GM18498 (cell line): ENCODE measurements at regions not wholly inside any gene's neighbourhood (a gene's known extent, or its start where the extent isn't known, plus 50 kb on each side); places are given as distances from the start of the nearest gene placed in this dataset.

Experiments
- ATAC-seq: cut with Tn5 transposase; IDR thresholded peaks from one replicate; pipeline ENCODE4 v1.9.1; 2021; ENCODE audit warnings: mild to moderate bottlenecking, moderate library complexity; ENCODE audit not compliant: unreplicated experiment

DNA sequence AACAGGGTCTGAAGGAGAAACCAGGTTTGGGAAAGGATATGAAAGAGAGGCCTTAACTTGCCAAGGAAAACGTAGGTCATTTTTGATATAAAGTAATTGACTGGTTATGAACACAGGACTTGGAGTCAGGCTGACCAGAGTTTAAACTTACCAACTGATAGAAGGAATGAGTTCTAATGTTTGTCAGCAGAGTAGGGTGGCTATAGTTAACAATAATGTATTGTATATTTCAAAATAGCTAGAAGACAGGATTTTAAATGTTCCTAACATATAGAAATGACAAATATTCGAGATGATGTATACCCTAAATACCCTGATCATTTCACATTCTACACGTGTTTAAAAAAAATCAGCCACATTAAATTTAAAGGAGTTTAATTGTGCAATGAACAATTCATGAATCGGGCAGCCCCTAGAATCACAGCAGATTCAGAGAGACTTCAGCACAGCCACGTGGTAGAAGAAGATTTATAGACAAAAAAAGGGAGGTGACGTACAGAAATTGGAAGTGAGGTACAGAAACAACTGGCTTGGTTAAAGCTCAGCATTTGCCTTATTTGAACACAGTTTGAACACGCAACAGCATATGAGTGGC, 52.5 kb upstream of the PLEKHG7 start:
- no peak for ATAC-seq

- ATAC-seq, result peak; percentile 91
Measured at GRCh38 chr12:92649511-92650227, 53.1 kb upstream of the PLEKHG7 start.

GRCh38 chr12:92648242-92649031, 54.4 kb upstream of the PLEKHG7 start:
- no peak for ATAC-seq

GRCh38 chr12:92641291-92641690, 61.5 kb upstream of the PLEKHG7 start:
- no peak for ATAC-seq

GRCh38 chr12:92640691-92641090, 62.1 kb upstream of the PLEKHG7 start:
- no peak for ATAC-seq

DNA sequence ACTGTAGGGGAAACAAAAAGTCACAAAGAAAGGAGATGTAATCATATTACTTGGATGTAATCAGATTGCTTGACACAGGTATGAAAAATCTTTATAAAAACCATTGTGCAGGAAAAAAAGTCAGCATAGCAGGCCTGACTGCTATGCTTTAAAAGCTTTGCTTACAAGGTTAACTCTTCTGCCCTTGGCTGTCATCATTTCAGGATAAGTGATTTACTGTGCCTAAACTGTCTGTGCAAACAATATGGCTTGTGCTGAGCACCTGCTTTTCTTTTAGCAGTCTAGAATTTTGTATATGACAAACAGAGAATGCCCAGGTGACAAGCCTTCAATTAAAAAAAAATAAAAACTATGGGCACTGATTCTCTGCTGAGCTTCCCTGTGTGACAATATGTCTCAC, 63.8 kb upstream of the PLEKHG7 start:
- no peak for ATAC-seq

- no peak for ATAC-seq
Measured at GRCh38 chr12:92634730-92635129, 68.1 kb upstream of the PLEKHG7 start.

DNA sequence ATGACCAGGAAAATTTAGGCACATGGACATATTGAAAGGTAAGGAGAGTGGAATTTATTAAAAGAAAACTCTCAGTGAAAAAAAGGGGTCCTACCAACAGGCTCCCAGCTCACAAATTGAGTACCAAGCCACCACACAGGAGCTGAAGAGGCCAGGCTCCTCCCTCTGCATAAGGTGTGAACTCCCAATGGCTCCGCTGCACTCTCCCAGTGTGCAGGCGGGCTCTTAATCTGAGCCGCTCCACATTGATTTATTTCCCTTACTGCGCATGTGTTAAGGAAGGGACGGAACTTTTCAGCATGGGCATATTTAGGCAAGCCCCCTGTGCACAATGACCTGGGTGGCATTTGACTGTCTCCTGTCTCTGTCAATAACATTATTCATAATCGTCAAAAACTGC, 68.6 kb upstream of the PLEKHG7 start:
- ATAC-seq, result no peak

GRCh38 chr12:92630968-92631367, 71.8 kb upstream of the PLEKHG7 start:
- no peak for ATAC-seq

DNA sequence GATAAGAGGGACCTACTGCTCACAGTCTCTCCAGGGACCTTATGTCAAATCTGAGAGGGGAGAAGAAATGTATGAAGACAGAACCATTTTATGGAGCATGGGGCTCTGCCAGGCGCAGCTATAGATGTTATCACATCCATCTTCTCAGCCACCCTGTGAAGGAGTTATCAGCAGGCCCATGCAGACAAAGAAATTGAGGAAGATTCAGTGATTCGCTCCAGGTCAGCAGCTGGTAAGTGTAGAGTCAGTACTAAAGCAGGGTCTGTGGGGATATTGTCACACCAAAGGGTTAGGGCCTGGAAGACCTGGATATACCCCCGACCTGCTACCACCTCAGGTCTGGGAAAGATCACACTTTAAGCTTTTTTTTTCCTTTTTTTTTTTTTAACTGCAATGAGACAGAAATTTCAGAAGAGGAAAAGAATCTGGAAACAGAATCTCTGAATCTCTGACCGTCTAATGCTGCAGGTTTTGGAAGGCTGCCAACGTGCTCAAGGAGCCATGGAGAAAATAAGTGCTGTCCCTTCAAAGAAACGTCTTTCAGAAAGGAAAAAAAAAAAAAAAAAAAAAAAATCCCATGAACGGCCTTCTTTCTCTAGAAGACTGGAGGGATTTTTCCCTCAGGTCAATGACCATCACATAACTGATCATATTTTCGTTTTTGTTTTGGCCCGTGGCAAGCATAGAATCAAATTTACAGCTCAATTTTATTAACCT, 73.3 kb upstream of the PLEKHG7 start:
- no peak for ATAC-seq

- ATAC-seq, result no peak
Measured at GRCh38 chr12:92628476-92628875, 74.3 kb upstream of the PLEKHG7 start.

DNA sequence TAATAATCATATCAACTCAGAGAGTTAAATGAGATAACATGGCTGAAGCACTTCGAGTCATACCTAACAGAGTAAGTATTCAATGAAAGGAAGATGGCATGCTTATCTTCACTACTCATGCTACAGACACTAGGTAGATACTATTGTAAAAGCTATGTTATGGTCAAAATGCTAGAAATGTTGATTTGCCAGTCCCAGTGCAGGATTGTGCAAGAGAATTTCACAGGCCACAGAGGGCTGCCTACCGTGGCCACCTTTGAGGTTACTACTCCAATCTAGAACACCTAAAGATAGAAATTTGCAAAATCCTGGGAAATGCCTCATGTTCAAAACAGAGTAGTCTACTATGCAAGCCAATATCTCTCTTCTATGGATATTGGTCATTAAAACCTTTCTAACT, 75.3 kb upstream of the PLEKHG7 start:
- no peak for ATAC-seq

DNA sequence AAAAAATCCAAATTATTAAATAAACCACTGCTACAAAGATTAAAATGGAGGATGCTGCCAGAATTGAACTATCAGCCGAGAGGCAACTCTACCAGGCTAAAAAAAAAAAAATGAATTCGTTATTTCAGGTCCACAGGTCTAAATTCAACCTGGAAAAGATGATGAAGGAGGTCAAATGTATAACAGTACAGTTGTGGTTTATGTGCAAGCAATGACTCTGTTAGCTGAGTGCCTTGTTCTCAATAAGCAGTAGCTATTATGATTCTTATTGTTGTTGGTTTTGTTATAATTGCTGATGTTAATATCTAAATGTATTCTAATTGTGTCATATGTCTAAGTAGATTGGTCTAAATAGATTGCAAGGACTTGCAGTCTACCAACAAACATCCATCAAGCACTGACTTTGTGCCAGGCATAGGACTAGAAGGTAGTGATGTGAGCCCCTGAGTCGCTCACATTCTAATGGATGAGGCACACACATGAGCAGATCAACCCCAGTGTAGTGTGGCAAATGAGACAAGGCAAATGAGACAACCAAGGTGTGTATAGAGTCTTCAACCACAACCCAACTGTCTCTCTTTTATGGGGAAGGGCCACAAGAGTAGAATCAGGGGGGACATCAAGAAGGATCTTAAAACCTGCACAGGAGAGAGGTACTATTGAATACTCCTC, 77.0 kb upstream of the PLEKHG7 start:
- no peak for ATAC-seq

GRCh38 chr12:92624236-92624635, 78.6 kb upstream of the PLEKHG7 start:
- no peak for ATAC-seq

- no peak for ATAC-seq
Measured at GRCh38 chr12:92623386-92623785, 79.4 kb upstream of the PLEKHG7 start.

- no peak for ATAC-seq
Measured at GRCh38 chr12:92621833-92622232, 81.0 kb upstream of the PLEKHG7 start.

DNA sequence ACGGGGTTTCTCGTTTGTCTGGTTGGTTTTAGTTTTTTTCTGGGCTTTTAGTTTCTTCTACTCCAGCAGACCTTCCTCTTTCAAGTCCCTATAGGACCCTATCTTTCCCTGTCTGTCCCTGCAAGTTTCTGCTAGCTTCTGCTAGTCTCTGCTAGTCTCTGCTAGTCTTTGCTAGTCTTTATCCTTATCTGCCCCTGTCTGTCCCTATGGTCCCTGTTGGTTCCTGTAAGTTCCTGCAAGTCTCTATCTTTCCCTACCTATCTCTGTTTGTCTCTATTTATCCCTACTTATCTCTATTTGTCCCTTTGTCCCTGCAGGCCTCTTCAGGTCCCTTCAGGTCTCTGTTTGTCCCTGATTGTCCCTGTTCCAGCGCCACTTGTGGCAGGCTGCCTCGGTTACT, 81.5 kb upstream of the PLEKHG7 start:
- no peak for ATAC-seq

DNA sequence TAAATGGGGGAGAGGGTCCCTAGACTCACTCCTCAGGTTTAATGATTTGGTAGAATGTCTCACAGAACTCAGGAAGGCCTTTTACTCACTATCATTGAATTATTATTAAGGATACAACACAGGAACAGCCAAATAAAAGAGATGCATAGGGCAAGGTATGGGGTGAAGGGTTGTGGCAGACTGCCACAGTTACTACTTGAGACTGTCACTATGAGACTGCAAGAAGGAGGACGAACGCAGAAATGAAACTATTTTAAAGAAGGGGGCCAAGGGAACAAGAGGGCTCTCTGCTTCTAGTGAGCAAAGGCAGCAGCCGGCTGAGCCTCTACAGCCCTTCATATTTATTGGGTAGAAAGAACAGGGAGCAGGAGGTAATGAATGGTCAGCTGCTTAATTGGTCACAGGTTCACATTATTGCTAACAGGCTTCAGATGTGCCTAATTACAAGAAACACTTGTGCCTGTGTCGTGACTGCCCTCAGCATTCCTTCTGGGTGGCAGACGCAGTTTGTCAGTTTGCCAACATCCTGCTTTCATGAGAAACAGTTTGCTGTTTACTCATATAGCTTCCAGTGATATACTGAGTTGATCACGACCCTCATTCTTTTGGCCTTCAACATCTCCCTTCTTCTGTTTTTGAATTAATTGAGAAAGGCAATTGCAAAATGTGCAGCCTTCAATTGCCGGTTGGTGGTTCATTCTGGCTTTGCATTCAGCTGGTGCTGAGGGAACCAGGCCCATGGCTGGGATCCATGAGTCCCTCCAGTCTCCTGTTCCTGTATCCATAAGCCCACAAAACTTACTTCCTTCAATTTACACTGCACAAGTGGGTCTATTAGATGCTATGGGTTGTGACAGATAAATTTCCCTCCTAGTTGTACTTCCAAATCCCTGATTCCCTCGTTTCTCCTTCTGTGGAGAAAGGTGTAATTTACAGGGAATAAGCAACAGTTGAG, 82.8 kb upstream of the PLEKHG7 start:
- no peak for ATAC-seq

DNA sequence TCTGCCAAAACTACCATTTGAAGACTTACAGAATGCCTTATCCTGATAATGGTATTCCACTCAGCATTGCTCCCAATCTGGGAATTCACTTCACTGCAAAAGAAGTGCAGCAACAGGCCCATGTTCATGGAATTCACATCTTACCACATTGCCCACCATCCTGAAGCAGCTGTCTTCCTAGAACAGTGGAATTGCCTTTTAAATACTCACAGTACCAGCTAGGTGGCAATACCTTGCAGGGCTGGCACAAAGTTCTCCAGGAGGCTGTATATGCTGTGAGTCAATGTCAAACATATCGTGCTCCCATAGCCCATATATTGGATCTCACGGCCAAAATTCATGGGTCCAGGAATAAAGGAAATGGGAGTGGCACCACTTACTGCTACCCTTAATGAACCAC, 83.8 kb upstream of the PLEKHG7 start:
- no peak for ATAC-seq

GRCh38 chr12:92615703-92616102, 87.1 kb upstream of the PLEKHG7 start:
- no peak for ATAC-seq
